ENCODE measurements at regions not wholly inside any gene's neighbourhood (a gene's known extent, or its start where the extent isn't known, plus 50 kb on each side); places are given as distances from the start of the nearest gene placed in this dataset.

DNA sequence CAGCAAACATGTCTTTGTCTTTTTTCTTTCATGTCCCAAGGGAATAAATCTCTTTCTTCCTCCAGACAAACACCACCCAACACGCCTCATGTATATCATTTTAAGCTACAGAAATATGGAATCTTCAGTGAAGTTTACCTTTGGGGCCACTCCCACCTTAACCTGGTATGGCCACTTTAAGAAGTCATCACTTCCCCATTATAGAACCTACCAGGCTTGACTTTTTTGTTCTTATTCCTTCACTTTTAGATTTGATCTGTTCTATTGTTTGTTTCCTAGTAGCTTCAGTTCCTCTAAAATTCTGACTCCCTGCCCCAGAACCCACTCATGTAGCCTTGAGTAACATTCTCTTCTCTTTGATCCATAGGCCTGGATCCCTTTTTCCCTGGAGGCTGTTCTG lies 226.3 kb downstream of the HLX start:
- no peak for DNase-seq (ENCODE audit: low read depth)

DNA sequence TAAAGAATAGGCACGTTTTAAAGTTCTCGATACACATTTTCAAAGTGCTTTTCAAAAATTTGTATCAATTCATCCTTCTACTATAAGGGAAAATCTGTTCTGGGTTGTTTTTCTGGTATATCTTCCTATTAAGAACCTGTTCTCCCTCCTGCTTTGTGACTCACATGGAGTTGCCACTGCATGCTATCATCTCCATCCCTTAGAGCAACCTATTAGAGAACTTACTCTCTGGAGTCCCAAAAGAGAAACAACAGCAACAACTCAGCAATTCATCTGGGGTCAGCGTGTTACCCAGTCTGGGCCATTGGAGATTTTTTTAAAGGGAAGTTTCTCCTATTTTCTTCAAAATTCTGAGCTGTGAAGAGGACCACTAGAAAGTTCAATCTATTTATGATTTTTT lies 227.4 kb downstream of the HLX start:
- no peak for DNase-seq (ENCODE audit: low read depth)

DNA sequence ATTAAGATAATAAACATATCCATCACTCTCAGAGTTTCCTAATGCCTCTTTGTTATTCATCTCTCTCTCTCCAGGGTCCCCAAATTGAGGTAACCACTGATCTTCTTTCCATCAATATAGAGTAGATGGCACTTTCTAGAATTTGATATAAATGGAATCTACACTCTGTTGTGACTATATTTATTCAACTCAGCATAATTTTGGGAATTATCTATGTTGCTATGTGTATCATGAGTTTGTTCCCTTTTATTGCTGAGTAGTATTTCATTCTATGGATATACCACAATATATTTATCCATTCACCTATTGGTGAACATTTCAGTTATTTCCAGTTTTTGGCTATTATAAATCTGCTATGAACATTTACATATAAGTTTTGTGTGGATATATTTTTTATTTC lies 230.7 kb downstream of the HLX start:
- no peak for DNase-seq (ENCODE audit: low read depth)

DNA sequence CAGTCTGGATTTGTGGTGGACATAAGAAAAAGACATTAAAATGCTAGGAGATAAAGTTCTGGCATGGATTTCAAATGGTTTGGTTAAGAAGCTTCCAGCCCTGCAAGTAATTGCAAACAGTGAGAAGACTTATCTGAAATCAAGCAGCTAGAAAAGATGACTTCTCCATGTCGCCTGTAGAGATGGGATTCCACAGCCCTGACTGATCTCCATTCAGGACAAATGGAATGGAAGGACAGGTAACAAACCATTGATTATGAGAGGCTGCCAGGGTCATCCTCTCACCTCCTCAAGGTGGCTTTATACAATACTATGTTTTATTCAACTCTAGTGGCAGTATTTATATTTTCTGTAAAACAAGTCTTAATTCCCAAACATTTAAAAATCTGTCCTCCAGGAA lies 237.9 kb downstream of the HLX start:
- DNase-seq (ENCODE audit: low read depth): no peak

DNA sequence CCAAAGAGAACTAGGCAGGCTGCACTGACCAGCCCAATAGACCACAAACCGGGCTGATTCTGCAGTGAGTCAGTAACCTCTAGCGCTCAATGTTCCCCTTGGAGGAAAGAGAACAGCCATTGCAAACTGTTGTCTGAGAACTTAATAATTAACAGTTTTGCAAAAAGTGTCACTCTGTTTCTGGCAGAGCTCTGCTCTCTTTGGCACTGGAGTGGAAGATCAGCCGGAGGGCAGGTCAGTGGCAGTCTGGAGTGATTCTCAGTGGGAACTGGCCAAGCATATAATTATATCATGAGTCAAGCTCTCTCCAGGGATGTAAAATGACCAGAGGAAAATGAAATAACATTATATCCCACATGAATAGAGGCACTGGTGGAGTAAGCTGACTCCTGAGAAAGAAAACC lies 238.3 kb downstream of the HLX start:
- peak; percentile 86 for DNase-seq (ENCODE audit: low read depth)

DNA sequence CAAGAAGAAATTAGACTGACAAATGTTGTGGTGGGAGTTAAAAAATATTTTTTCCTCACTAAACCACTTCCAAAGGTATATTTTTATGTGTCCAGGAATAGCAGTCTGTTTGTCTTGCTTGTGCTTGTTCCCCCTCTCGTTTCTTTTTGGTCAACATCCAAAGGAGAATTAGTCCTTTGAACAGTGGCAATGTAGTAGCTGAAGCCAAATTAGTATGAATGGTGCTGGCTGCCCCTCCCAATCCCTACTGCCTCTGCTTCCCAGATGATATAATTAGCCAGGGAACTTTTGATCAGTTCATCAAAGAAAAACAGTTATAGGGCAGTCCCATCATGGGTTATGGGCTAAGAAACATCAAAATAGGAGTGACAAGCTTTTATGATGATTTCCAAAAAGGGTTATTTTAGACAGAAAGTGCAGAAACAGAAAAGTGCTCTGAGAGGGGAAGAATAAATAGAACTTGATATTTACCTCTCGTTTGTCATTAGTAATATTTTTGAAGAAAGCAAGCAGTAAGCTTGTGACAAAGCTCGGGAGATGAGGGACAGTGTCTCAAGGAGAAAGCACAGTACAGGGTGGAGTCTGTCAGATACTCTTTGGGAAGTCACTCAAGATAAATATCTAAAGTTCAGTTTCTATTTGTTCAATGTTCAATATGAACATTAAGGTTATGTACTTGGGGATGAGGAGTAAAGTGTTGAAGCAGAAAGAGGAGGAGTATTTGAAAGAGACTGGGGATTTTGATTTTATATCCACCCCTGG lies 239.1 kb downstream of the HLX start:
- DNase-seq (ENCODE audit: low read depth): no peak

DNA sequence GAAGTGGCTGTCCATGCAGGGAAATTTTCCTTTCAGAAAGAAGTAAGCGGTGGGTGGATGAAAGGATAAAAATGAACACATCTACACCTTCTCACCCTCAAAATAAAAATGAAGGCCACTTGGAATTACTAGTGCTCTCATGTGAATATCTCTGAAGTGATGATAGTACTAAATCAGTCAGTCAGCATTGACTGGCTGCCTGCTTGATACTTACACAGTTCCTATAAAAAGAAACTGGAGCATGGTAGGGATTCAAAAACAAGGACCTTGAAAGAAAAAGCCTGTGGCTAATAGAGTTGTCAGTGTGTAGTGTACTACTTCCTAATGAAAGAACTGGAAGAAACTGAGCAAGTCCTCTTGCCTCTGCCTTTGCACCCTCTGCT lies 239.7 kb downstream of the HLX start:
- no peak for DNase-seq (ENCODE audit: low read depth)

DNA sequence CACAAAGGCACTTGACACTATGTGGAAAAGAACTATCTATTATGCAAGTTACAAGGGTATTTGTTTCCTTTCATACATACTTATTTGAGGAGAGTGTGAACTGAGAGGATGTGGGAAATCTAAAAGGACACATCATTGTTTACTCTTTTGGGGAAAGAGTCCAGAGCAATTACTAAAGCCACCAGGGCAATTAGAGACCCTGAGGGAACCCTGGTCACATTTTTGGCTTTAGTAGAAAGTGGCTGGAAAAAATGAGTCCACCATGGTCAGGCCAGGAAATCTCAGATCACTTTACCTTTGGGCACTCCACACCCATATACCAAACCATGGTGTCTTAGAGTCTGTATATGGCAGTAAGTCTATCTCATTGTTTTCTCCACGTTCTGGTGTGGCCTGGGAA lies 243.3 kb downstream of the HLX start:
- no peak for DNase-seq (ENCODE audit: low read depth)

DNA sequence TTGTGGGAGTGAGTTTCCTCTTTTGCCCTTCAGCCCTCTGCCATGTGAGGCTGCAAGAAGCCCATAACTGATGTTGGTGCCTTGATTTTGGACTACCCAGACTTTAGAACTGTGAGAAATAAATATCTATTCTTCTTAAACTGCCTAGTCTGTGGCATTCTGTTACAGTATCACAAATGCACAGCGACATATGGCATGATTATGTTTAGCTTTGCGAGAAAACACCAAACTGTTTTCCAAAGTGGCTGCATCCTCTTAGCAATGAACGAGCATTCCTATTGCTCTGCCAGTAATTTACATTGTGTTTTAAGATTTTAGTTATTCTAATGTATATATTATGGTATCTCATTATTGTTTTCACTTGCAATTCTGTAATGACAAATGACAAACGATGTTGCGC lies 246.7 kb downstream of the HLX start:
- DNase-seq (ENCODE audit: low read depth): no peak

DNA sequence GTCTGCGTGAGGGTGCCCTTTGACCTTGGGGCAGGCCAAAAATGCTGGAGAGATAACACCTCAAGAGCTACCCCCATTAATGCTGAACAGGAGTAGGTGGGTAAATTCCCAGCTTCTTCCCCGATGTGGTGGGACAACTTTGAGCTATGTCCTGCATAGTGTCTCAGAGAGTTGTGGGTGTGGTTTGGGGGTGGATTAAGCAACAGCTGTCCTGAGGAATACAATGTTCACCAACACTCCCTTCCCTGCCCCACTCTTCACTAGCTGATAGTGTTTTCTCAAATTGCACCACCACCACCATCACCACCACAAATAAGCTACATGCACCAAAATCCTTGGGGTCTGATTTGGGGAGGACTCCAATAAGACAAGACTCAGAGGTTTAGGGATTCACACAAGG lies 258.4 kb downstream of the HLX start:
- DNase-seq (ENCODE audit: low read depth): no peak

DNA sequence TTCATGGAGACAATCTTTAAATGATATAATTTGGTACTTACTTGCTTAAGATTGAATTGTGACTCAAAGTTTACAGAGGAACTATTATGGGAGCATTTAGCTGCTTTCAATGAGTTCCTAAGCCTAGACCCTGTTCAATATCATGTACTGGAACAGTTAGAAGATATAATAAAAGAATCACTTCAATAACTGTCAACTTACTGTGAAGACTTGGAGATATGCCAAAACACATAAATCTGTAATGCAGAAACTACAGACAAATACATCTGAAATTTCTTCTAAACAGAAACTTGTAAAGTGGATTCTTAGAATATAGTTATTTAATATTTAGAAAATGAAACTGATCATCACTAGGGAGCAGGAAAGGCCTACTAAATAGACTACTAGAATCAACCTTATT lies 259.3 kb downstream of the HLX start:
- DNase-seq (ENCODE audit: low read depth): no peak

DNA sequence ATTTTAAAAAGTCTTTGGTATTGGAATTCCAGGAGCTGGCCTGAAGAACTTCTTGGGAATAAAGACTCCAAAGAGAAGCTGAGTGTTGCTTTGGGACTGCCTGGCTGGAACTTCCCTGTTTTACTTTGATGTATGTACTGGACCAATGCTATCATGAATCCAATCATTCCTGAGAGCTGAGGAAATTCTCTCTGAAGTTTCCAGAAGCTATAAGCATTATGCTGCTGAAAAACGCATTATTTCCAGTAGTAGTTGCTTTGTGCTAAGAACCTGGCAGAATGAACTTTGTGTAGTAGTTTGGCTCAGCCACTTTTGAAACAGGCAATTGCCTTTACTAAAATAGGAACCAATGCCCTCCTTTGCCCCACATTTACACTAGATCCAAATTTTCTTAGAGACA lies 260.7 kb downstream of the HLX start:
- DNase-seq (ENCODE audit: low read depth): no peak

DNA sequence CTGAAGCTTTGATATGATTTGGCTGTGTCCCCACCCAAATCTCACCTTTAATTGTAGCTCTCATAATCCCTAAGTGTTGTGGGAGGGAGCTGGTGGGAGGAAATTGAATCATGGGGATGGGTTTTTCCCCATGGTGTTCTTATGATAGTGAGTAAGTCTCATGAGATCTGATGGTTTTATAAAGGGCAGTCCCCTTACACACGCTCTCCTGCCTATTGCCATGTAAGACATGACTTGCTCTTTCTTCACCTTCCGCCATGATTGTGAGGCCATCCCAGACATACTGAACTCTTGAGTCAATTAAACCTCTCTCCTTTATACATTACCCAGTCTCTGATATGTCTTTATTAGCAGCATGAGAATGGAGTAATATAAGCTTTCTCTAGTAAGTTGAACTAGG lies 261.9 kb downstream of the HLX start:
- peak; percentile 30 for DNase-seq (ENCODE audit: low read depth)

DNA sequence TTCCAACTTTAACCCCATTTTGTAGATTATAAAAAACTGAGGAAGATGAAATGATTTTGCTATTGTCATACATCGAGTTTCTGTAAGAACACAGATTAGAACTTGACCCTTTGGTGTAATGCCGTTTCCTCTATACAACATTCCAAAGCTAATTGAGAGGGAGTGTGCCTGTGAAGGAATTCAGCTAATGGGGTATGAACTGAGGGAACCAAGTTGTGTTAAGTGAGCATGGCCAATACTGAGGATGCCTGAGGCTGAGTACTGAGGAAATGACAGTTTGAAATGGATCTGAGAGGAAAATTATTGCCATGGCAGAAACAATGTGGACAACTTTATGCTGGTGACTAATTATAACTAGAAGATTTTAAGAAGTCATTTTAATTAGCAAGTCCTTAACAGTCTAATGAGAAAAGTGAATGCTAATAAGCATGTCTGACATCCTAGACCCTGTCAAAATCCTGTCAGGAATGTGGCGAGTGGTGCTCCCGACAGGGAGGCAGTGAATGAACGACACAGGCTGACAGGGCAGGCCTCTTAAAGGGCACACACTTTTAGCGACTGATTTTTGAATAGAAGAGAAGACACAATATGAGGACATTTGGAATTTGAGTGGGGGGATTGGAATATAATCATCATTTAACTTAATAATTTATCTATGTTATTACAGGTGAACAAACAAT lies 262.5 kb downstream of the HLX start:
- no peak for DNase-seq (ENCODE audit: low read depth)

DNA sequence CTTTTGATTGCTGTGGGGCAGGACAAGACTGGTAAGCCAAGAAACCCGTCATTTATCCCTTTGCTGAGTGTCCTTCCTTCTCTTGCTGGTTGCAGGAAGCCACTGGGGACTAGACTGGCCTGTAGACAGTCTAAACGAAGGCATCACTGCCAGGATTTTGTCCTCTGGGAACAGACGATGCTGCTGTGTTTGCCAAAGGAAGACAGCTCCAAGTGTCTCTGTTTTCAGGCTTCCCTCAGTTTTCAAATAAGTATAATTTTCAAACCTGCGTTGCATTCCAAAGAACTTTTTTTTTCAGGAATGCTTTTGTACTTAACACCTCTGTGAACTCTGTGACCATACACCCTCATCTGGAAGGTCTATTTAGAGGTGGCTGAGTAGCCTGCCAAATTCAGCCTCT lies 269.4 kb downstream of the HLX start:
- DNase-seq (ENCODE audit: low read depth): no peak

DNA sequence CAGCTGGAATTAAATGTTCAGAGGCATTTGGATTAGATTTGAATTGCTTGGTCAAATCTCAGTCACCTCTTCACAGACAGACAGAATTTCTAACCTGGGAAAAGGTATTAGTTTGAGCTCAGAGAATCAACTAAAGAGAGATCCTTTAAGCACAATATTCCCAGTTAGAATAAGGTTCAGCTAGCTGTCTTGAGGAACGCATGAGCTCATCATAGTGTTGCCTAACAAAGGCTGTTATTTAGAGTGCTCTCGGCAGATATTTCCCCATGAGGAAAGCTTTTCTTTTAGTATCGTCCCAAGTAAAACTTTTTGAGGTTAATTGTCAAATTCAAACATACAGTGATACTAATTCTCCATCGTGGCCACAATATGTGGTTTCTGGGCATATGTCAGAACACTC lies 269.9 kb downstream of the HLX start:
- peak; percentile 72 for DNase-seq (ENCODE audit: low read depth)

DNA sequence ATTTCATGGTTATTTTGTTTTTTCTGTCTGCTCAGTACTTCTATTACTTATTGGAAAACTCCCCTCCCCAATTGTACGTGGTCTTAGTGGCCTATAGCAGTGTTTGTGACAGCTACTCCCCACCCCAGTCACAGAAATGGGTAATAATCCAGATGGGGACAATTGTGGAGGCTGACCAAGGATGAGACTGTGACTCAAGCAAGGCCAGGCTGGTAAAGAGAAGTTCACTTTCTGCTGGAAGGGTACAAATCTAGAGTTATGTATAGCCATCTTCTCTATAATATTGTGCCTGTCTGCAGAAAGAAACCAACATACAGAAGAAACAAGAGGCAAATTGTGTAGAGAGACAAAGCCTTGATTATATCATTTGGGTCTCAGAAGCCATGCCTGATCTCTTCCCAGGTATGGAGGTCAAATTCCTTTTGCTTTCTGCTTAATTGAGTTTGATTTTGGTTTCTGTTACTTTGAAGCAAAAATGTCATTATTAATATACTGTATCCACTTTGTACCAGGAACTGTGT lies 270.4 kb downstream of the HLX start:
- no peak for DNase-seq (ENCODE audit: low read depth)

DNA sequence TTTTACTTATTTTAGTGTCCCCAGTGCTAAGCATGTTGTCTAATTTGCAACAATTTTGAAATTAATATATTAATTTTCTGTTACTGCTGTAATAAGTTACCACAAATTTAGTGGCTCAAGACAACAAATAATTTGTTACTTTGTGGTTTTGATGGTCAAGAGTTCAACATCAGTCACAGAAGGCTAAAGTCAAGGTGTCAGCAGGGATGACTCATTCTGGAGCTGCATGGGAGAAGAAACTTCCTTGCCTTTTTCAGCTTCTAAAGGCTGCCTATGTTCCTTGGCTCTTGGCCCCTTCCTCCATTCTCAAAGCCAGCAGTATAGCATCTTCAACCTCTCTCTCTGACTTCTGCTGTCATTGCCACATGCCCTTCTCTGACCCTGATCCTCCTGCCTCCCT lies 271.8 kb downstream of the HLX start:
- DNase-seq (ENCODE audit: low read depth): no peak

DNA sequence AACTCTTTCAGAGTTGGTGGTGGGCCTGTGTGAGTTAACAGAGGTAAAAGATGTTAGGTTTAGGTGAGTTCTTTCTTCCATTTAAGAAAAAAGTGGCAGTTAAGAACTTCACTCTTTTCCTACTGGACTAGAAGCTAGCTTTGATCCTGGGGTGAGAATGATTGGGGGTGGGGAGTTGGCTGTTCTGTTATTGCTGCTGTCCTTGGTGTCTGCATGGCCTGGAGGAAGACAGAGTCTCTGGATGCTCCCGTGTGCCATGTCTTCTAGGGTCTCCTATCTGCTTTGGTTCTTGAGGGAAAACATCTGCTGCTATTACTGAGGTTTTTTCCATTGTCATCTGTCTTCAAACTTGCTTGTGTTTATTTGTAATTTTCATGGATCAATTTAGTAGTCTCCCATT lies 275.7 kb downstream of the HLX start:
- no peak for DNase-seq (ENCODE audit: low read depth)

DNA sequence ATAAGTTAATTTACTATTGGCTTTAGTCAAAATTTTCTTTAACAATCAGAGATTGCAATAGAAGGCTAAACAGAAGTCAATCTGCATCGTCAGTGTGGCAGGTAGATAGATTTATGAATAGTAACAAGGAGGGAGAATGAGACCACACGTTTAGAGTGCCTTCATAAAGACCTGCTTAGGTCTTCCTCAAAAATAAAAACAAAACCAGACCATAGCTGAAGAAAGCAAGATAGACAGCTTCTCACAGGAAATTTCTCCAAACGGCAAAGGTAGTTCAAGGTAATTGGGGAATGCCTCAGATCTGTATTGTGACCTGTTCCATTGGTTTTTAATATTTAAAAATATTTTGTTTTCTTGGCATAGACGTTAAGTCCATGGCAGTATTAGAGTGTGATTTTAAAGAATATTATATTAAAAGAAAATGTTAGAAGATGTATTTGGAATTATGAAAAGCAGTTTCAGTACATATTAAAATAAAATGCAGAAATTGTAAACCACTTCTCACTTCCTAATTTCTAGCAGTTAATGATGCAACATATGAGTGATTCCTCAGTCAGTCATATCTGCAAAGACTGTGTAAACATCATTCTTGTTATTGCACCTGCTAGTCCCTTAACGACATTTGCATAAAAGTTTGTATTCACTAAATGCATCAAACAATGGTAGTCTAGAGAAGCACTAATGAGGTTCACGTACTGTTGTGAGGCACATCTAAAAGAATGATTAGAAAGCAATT lies 278.0 kb downstream of the HLX start:
- no peak for DNase-seq (ENCODE audit: low read depth)

DNA sequence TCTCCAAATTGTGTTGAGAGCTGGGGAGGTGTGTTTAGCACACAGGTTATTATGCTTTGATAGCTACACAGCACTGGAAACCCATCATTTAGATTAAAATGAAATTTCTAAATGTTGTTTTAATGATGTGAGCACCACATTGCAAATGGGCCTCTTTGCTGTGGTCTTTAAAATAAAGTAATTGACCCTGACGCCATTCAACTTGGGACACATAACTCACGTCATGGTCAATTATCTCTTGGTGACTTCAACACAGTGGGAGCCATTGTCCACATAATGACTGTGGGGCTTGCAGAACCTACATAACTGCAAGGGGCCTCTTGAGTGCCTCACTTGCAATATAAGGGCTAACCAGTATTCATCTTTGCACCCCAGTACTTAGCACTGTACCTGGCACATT lies 280.4 kb downstream of the HLX start:
- no peak for DNase-seq (ENCODE audit: low read depth)

DNA sequence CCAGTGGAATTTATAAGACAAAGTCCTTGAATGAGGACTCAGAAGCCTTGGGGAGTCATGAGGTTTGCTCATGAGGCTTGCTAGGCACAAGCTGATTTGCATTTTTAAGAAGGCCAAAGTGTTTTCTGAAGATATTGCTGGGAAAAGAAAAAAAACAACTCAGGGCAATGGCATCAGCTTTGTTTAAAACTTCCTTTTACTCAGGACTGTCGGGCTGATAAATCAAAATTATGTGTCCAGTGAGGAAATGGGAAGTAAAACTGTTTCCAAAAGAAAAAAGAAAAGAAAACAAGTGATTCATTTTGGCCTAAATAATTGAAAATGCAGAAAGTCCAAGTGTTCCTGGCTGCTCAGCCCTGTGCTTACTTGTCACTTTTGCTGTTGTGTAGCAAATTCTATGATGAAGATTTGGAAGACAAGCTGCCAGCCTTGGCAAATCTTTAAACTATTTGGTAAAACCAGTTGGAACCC lies 282.4 kb downstream of the HLX start:
- DNase-seq (ENCODE audit: low read depth): no peak

DNA sequence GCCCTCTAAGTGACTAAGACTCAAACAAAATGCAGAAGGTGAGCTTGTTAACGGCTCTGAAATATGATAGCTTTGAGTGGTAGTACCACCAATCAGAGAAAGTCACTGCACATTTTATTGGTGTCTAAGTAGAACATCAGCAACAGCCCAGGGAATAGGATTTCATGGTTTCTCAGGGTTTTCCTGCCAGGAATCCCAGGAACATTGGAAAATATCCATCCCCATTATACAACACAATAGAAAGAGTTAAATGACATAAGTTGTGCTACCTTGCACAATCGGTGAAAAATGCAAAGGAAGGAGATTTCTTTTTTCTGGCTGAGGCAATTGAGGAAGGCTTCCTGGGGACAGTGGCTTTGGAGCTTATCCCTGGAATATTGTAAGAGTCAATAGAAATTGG lies 283.1 kb downstream of the HLX start:
- no peak for DNase-seq (ENCODE audit: low read depth)
